WTC11 (cell line): ENCODE measurements at regions not wholly inside any gene's neighbourhood (a gene's known extent, or its start where the extent isn't known, plus 50 kb on each side); places are given as distances from the start of the nearest gene placed in this dataset.

Experiments
- ATAC-seq: fragments of 200-7000 bp; cut with Tn5 transposase; 2 replicates; pipeline ENCODE4 v1.10.0; 2021; ENCODE audit warnings: mild to moderate bottlenecking, moderate library complexity
- CTCF ChIA-PET: fragments of 300-600 bp; sonication (Branson Sonifier 250); formaldehyde crosslinking; loops from one replicate; lab custom pipeline; 2021; ENCODE audit warnings: antibody characterized with exemption; lab: Charles Lee
- POLR2A ChIA-PET: fragments of 350-600 bp; sonication (Branson Sonifier 250); formaldehyde crosslinking; loops from one replicate; lab custom pipeline; 2021; ENCODE audit warnings: antibody characterized with exemption; lab: Charles Lee
- DNase-seq: peaks from one replicate; pipeline ENCODE4 v3.0.0; 2021; ENCODE audit warnings: low spot score
- H3K27ac Mint-ChIP-seq: 2 replicates; pipeline ENCODE4 v1.8.0; 2021; ENCODE audit warnings: mixed read lengths
- H3K27me3 Mint-ChIP-seq: 2 replicates; pipeline ENCODE4 v1.8.0; 2021; ENCODE audit warnings: low read depth, mild to moderate bottlenecking, moderate library complexity, mixed read lengths
- H3K36me3 Mint-ChIP-seq: 2 replicates; pipeline ENCODE4 v1.8.0; 2021; ENCODE audit warnings: mixed read lengths
- H3K4me1 Mint-ChIP-seq: 2 replicates; pipeline ENCODE4 v1.8.0; 2022; ENCODE audit warnings: mixed read lengths
- H3K4me3 Mint-ChIP-seq: 2 replicates; pipeline ENCODE4 v1.8.0; 2021; ENCODE audit warnings: mild to moderate bottlenecking, moderate library complexity, mixed read lengths
- H3K9me3 Mint-ChIP-seq: 2 replicates; pipeline ENCODE4 v1.8.0; 2021; ENCODE audit warnings: mixed read lengths
- ATF1 ChIP-seq: sonication (generic); formaldehyde crosslinking; IDR thresholded peaks from 2 replicates; pipeline ENCODE4 v1.8.1; 2023; ENCODE audit warnings: mild to moderate bottlenecking, moderate library complexity, missing genetic modification reagents
- CREB1 ChIP-seq: sonication (generic); formaldehyde crosslinking; IDR thresholded peaks from 2 replicates; pipeline ENCODE4 v1.8.0; 2023; ENCODE audit warnings: mild to moderate bottlenecking, missing genetic modification reagents
- EMX1 ChIP-seq: fragments of 250-450 bp; sonication (Bioruptor Pico); IDR thresholded peaks from 2 replicates; pipeline ENCODE4 v1.8.0; 2021; ENCODE audit warnings: mild to moderate bottlenecking
- FOXK1 ChIP-seq: sonication (generic); formaldehyde crosslinking; IDR thresholded peaks from 2 replicates; pipeline ENCODE4 v1.8.0; 2022; ENCODE audit warnings: mild to moderate bottlenecking, moderate library complexity, missing genetic modification reagents
- IRF1 ChIP-seq: sonication (generic); formaldehyde crosslinking; IDR thresholded peaks from 2 replicates; pipeline ENCODE4 v1.8.0; 2023; ENCODE audit warnings: missing genetic modification reagents
- JAZF1 ChIP-seq: fragments of 250-450 bp; sonication (Bioruptor Pico); IDR thresholded peaks from 2 replicates; pipeline ENCODE4 v1.9.0; 2021; ENCODE audit warnings: moderate library complexity, mild to moderate bottlenecking, inconsistent platforms
- KAT7 ChIP-seq: sonication (generic); formaldehyde crosslinking; IDR thresholded peaks from 2 replicates; pipeline ENCODE4 v1.8.1; 2023; ENCODE audit warnings: missing genetic modification reagents, mild to moderate bottlenecking, borderline replicate concordance
- NFE2L1 ChIP-seq: sonication (generic); formaldehyde crosslinking; IDR thresholded peaks from 2 replicates; pipeline ENCODE4 v1.8.1; 2023; ENCODE audit warnings: missing genetic modification reagents
- NR1H2 ChIP-seq: sonication (generic); formaldehyde crosslinking; IDR thresholded peaks from 2 replicates; pipeline ENCODE4 v1.9.0; 2021; ENCODE audit warnings: mild to moderate bottlenecking, moderate library complexity, missing genetic modification reagents
- NR2C2 ChIP-seq: sonication (generic); formaldehyde crosslinking; IDR thresholded peaks from 2 replicates; pipeline ENCODE4 v1.8.0; 2022; ENCODE audit warnings: mild to moderate bottlenecking, missing genetic modification reagents
- RORB ChIP-seq: fragments of 250-450 bp; sonication (Bioruptor Pico); IDR thresholded peaks from 2 replicates; pipeline ENCODE4 v1.9.0; 2021; ENCODE audit warnings: mild to moderate bottlenecking
- USF2 ChIP-seq: sonication (generic); formaldehyde crosslinking; IDR thresholded peaks from 2 replicates; pipeline ENCODE4 v1.8.1; 2023; ENCODE audit warnings: mild to moderate bottlenecking, missing genetic modification reagents, moderate library complexity
- ZNF317 ChIP-seq: sonication (generic); formaldehyde crosslinking; IDR thresholded peaks from 2 replicates; pipeline ENCODE4 v1.8.1; 2023; ENCODE audit warnings: low read depth, mild to moderate bottlenecking, moderate library complexity, missing genetic modification reagents, borderline replicate concordance
- ZNF396 ChIP-seq: fragments of 250-450 bp; sonication (Bioruptor Pico); IDR thresholded peaks from 2 replicates; pipeline ENCODE4 v1.8.0; 2021; ENCODE audit warnings: mild to moderate bottlenecking, moderate library complexity, borderline replicate concordance
- ZNF423 ChIP-seq: fragments of 250-450 bp; sonication (Bioruptor Pico); IDR thresholded peaks from 2 replicates; pipeline ENCODE4 v2.1.2; 2022; ENCODE audit warnings: mild to moderate bottlenecking, moderate library complexity
- TF ChIP-seq, protein P1 (sequence below): sonication (generic); formaldehyde crosslinking; IDR thresholded peaks from 2 replicates; pipeline ENCODE4 v1.8.1; 2023; ENCODE audit warnings: mild to moderate bottlenecking, missing genetic modification reagents
- TF ChIP-seq, protein P2 (sequence below): sonication (generic); formaldehyde crosslinking; IDR thresholded peaks from 2 replicates; pipeline ENCODE4 v1.8.0; 2022; ENCODE audit warnings: missing genetic modification reagents
- TF ChIP-seq, protein P3 (sequence below): sonication (generic); formaldehyde crosslinking; IDR thresholded peaks from 2 replicates; pipeline ENCODE4 v1.8.0; 2023; ENCODE audit warnings: missing genetic modification reagents, mild to moderate bottlenecking, borderline replicate concordance

DNA sequence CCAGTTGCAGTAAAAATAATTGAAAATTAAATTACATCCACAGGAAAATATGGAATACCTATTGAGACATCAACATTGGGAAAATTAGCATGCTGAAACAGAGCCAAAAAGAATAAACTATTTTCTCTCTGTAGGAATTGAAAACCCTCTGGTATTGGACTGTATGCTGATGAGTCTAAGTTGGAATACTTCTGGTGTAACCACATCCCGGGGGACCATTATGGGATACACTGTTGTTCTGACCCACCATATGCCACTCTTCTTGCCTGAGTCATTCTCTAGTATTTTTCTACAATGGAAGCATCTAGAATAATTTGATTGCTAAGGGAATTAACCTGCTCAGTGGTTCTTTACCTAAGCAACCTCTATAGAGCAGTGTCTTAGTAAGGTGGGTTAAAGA is 640.7 kb upstream of the AGA start (continued):
- no peak for TF ChIP-seq IRF1

- POLR2A ChIA-PET = no interaction called here
- H3K27me3 Mint-ChIP-seq = no peaks in the 10 kb centered on the region
Measured at GRCh38 chr4:178083968-178084367, 641.7 kb upstream of the AGA start.

More at GRCh38 chr4:178083968-178084367, 641.7 kb upstream of the AGA start:
- H3K27ac Mint-ChIP-seq = no peak overlapping the region
- no peaks in the 10 kb centered on the region for H3K36me3 Mint-ChIP-seq
- DNase-seq (no peak), ATAC-seq (no peak)
- CTCF ChIA-PET = no interaction called here
- H3K4me1 Mint-ChIP-seq = peaks cover 14% of the 10 kb centered on the region
- no peaks in the 10 kb centered on the region for H3K9me3 Mint-ChIP-seq
- H3K4me3 Mint-ChIP-seq = no peak overlapping the region
- TF ChIP-seq, protein P1, sequence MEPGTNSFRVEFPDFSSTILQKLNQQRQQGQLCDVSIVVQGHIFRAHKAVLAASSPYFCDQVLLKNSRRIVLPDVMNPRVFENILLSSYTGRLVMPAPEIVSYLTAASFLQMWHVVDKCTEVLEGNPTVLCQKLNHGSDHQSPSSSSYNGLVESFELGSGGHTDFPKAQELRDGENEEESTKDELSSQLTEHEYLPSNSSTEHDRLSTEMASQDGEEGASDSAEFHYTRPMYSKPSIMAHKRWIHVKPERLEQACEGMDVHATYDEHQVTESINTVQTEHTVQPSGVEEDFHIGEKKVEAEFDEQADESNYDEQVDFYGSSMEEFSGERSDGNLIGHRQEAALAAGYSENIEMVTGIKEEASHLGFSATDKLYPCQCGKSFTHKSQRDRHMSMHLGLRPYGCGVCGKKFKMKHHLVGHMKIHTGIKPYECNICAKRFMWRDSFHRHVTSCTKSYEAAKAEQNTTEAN (CRISPR knock-in tag) = no peak
- TF ChIP-seq NR1H2 (CRISPR knock-in tag) (no peak), NR2C2 (CRISPR knock-in tag) (no peak), KAT7 (no peak), USF2 (no peak), ZNF317 (no peak), JAZF1 (no peak), EMX1 (CRISPR knock-in tag) (no peak), NFE2L1 (CRISPR knock-in tag) (no peak), RORB (no peak), CREB1 (CRISPR knock-in tag) (no peak), FOXK1 (CRISPR knock-in tag) (no peak), ZNF423 (CRISPR knock-in tag) (no peak), ATF1 (CRISPR knock-in tag) (no peak), ZNF396 (CRISPR knock-in tag) (no peak)
- TF ChIP-seq, protein P2, sequence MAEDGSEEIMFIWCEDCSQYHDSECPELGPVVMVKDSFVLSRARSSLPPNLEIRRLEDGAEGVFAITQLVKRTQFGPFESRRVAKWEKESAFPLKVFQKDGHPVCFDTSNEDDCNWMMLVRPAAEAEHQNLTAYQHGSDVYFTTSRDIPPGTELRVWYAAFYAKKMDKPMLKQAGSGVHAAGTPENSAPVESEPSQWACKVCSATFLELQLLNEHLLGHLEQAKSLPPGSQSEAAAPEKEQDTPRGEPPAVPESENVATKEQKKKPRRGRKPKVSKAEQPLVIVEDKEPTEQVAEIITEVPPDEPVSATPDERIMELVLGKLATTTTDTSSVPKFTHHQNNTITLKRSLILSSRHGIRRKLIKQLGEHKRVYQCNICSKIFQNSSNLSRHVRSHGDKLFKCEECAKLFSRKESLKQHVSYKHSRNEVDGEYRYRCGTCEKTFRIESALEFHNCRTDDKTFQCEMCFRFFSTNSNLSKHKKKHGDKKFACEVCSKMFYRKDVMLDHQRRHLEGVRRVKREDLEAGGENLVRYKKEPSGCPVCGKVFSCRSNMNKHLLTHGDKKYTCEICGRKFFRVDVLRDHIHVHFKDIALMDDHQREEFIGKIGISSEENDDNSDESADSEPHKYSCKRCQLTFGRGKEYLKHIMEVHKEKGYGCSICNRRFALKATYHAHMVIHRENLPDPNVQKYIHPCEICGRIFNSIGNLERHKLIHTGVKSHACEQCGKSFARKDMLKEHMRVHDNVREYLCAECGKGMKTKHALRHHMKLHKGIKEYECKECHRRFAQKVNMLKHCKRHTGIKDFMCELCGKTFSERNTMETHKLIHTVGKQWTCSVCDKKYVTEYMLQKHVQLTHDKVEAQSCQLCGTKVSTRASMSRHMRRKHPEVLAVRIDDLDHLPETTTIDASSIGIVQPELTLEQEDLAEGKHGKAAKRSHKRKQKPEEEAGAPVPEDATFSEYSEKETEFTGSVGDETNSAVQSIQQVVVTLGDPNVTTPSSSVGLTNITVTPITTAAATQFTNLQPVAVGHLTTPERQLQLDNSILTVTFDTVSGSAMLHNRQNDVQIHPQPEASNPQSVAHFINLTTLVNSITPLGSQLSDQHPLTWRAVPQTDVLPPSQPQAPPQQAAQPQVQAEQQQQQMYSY = no peak
- TF ChIP-seq, protein P3, sequence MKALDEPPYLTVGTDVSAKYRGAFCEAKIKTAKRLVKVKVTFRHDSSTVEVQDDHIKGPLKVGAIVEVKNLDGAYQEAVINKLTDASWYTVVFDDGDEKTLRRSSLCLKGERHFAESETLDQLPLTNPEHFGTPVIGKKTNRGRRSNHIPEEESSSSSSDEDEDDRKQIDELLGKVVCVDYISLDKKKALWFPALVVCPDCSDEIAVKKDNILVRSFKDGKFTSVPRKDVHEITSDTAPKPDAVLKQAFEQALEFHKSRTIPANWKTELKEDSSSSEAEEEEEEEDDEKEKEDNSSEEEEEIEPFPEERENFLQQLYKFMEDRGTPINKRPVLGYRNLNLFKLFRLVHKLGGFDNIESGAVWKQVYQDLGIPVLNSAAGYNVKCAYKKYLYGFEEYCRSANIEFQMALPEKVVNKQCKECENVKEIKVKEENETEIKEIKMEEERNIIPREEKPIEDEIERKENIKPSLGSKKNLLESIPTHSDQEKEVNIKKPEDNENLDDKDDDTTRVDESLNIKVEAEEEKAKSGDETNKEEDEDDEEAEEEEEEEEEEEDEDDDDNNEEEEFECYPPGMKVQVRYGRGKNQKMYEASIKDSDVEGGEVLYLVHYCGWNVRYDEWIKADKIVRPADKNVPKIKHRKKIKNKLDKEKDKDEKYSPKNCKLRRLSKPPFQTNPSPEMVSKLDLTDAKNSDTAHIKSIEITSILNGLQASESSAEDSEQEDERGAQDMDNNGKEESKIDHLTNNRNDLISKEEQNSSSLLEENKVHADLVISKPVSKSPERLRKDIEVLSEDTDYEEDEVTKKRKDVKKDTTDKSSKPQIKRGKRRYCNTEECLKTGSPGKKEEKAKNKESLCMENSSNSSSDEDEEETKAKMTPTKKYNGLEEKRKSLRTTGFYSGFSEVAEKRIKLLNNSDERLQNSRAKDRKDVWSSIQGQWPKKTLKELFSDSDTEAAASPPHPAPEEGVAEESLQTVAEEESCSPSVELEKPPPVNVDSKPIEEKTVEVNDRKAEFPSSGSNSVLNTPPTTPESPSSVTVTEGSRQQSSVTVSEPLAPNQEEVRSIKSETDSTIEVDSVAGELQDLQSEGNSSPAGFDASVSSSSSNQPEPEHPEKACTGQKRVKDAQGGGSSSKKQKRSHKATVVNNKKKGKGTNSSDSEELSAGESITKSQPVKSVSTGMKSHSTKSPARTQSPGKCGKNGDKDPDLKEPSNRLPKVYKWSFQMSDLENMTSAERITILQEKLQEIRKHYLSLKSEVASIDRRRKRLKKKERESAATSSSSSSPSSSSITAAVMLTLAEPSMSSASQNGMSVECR (CRISPR knock-in tag) = no peak
